Fibroblast of the conjunctiva (primary cell): ENCODE measurements at regions not wholly inside any gene's neighbourhood (a gene's known extent, or its start where the extent isn't known, plus 50 kb on each side); places are given as distances from the start of the nearest gene placed in this dataset.
A peak's percentile ranks its signal among the peaks of the same experiment; 100 is the strongest.
"Not testable (repeated sequence)": the region's sequence is repeated elsewhere in the genome, so short reads cannot be mapped to it uniquely, and the experiment has no call there.

Experiments used
- DNase-seq: peaks from one replicate; pipeline ENCODE4 v3.0.0-alpha.2; 2010; ENCODE audit warnings: low read depth

DNA sequence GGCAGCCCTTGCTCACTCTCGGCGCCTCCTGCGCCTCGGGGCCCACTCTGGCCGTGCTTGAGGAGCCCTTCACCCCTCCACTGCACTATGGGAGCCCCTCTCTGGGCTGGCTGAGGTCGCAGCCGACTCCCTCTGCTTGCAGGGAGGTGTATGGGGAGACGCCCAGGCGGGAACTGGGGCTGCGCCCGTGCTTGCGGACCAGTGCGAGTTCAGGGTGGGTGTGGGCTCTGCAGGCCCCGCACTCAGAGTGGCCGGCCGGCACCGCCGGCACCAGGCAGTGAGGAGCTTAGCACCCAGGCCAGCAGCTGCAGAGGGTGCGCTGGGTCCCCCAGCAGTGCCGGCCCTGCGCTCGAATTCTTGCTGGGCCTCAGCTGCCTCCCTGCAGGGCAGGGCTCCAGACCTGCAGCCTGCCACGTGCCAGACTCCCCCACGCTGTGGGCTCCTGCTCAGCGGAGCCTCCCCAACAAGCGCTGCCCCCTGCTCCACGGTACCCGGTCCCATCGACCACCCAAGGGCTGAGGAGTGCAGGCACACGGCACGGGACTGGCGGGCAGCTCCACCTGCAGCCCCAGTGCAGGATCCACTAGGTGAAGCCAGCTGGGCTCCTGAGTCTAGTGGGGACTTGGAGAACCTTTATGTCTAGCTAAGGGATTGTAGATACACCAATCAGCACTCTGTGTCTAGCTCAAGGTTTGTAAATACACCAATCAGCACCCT is 54.0 kb upstream of the WWC2 start:
- DNase-seq: not testable (repeated sequence)

DNA sequence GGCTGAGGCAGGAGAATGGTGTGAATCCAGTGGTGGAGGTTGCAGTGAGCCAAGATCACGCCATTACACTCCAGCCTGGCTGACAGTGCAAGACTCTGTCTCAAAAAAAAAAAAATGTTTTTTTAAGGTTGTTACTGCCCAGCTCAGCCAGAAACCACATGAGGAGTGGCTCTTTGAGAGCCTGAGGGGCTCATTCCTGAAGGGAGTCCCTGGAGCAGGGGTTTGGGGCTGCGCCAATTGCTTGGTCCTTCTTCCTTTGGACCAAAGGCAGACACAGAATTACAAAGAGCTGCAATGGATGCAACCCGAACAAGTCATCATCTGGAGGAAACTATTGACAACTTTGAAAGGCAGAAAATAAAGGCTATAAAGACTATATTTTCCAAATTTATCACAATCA is 60.6 kb upstream of the WWC2 start:
- no peak for DNase-seq

DNA sequence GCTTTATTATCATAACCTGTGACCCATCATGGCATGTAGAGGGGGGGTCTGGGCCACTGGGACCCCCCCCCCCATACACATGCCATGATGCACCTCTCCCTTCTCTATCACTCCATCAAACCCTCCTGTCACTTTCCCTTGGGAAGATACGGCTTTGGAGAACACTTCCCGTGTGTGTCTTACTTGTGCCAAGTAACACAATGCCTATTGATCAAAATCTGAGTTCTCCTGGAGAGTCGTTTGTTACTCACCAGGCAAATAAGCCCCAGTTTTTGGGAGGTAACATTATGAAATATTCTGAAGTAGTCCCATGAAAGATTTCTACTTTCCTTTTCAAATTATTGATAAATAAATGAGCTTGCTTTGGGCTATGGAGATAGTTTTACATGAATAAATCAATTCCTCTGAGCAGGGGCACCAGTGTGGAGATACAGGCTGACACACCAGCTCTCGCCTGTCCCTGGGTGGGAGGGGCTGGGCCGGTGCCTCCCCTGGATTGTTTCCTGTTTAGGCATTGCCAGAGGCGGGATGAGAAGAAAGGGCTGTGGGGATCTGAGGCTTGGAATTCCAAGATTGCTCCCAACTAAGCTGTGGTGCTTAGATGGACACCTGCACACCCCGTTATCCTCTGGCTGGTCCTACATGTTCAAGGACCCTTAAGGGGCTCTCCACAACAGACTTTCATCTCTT is 63.2 kb upstream of the WWC2 start:
- DNase-seq: no peak

DNA sequence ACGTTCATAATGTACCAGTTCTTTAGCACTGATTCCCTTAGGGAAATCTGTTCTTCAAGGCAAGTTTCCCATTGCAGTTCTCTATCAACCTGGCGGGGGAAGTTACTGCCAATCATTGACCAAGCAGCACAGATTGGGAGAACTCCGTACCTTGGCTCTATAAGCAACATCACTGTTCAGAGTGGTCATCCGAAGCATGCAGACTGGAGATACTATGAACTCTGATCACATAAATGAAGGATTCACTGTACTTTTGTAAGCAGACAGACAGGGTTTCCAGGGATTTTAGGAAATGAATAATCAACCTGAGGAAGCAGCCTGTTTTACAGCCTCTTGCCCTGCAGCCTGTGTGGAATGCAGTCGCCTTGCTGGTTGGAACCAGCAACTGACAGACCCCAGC is 63.8 kb upstream of the WWC2 start:
- no peak for DNase-seq

DNA sequence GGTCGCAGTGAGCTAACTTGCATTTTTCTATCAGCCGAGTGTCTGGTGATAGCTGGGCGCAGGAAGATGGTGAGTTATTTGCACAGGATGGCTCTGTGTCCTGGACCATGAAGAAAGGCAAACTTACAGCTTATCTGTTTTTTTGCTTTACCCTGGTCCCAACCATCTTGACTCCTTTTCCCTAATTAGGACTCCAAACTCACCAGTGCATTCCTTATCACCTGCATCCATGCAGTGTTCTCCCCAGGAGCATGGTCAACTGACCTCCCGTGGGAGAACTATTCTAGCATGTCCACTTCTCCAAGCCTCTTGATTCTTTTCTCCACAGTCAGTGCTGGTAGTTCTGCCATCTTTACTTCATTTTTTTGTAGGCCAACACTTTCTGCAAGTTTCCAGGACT is 68.2 kb upstream of the WWC2 start:
- DNase-seq: no peak

DNA sequence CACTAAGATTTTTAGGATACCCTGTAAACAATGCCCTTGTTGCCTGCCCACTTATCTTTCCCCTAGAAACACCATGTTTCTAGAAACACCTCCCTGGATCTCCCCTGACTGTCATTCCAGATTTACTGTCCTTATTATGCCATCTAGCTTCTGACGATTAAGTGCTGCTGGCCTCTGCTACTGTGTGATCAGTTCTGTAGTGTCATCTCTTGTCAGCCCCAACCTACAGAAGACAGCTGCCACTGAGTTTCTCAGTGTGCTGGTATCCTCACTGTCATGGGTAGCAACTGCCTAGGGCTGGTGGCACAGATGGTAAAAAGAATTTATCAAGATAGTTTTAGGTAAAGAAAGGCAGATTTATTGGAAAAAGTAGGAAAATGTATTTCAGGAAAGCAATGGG is 68.7 kb upstream of the WWC2 start:
- DNase-seq: no peak

DNA sequence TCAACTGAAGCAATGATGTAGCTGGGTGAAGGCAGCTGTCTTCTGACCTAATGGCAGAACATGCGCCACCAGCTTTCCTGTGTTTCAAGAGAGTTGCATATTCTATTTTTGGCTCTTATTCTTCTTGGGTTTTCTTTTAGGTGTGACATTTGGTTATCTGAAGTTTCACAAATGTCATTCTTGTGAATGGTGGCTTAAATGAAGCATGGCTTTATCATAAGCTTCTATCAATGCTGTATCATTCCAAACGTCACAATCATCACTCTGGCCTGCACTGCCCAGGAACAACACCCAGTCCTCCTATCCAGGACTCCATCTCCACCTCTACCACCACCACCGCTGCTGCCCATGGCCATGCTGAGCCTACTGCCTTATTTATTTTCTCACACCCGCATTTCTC is 69.7 kb upstream of the WWC2 start:
- no peak for DNase-seq

DNA sequence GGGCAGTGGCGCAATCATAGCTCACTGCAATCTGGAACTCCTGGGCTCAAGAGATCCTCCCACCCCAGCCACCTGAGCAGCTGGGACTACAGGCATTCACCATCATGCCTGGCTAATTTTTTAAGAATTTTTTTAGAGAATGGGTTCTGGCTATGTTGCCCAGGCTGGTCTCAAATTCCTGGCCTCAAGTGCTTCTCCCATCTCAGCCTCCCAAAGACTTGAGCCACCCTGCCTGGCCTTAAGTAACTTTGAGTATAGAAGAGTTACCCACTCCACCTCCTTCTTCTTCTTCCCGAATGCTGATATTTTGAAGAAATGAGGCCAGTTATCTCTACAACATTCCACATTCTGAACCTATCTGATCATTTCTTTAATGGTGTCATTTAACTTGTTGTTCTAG is 72.4 kb upstream of the WWC2 start:
- DNase-seq: no peak

DNA sequence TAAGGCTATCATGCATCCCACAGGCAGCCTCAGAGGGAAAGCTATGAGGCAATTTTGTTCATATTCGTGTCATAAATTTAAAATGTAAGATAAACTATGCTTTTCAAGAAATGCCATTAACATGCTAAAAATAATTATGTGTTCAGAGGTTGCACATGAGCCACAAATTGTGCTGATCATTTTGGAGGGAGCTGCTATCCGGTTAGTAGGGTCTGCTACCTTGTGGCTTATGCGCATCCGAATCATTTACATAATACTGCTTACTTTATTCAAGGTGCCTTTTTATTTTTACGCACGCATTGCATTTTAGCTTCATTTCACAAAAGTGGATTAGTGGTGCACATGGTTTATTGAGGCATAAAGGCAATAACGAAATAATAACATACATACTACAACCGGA is 76.4 kb upstream of the WWC2 start:
- no peak for DNase-seq

DNA sequence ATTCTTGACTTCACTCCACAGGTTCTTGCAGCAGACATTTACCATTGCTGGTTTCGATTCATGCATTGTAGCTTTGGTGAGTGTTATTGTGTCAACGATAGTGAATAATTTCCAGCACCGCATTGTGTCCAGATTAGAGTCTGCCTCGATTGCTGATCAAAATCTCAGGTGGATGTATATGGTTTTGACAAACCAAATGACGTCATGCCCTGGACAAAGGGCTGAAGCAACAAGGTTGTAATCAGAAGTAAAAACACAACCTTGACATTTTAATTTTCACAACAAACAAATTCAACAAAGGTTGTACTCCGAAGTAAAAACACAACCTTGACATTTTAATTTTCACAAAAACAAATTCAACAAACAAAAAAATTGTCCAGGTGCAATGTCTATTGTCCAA is 81.1 kb upstream of the WWC2 start:
- DNase-seq: no peak

DNA sequence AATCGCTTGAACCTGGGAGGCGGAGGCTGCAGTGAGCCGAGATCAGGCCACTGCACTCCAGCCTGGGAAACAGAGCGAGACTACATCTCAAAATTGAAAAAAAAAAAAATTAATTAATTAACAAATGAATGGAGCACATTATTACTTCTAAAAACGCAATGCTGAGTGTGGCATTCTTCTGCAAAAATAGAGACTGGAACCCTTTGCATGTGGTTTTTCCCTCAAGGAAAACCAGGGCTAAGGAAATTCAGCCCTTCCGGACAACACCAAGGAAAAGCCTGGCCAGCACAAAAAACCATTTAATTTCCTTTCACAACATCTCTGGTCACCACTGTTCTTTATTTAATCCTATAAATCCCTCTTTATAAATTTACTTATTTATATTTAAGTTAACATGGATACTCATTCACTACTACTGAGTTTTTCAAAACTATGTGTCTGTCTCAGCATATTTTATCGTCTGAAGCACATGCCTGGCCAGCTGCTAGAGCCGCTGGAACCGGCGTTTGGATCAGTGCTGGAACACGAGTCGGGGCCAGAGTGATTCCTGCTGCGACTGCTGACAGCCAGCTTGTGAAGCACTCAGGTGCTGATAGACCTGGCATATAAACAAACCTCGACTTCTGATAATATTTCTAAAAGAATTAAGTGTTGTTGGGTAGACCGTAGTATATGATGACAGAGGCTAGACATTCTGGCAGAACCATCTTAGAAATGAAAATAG is 84.5 kb upstream of the WWC2 start:
- no peak for DNase-seq

DNA sequence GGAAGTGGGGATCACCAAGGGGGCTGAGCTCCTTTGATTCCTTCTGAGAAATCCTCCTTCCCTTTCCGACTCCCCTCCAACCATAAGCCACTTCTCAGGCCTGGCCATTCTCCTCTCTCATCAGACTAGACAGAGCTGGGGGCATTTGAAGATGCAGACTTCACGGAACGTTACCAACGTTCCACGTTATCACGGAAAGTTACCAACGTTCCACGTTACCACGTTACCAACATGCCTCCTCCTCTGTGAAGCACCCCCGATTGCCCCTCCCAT is 85.4 kb upstream of the WWC2 start:
- DNase-seq: no peak

DNA sequence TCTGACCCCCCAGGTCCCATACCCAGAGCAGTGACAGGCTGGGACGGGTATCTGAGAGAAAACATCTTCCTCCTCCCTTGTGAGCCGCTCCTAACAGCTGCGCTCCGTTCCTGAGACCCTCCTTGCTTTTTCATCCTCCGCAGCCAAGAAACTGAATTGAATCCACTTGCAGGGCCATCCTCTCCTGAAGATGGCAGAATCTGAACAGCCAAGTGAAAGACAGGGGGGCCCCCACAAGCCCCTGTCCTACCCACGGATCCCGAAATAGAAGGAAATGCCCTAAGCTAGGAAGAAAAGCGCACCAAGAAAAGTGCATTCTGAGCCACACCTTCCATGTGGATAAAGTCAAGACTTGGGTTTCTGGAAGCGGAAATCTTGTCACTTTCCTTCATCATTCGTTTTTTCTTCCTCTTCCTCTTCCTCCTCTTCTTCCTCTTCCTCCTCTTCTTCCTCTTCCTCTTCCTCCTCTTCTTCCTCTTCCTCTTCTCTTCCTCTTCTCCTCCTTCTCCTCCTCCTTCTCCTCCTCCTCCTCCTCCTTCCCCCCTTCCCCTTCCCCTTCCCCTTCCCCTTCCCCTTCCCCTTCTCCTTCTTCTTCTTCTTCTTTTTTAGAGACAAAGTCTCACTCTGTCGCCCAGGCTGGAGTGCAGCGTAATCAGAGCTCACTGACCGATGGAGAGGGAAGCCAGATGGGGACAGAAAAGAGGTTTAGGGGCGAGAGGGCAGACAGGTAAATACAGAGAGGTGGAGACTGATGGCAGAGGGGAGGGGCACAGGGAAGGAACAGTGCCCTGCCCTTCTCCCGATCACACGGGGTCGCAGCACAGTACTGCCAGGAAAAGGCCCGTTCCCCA is 86.0 kb upstream of the WWC2 start:
- DNase-seq: no peak

DNA sequence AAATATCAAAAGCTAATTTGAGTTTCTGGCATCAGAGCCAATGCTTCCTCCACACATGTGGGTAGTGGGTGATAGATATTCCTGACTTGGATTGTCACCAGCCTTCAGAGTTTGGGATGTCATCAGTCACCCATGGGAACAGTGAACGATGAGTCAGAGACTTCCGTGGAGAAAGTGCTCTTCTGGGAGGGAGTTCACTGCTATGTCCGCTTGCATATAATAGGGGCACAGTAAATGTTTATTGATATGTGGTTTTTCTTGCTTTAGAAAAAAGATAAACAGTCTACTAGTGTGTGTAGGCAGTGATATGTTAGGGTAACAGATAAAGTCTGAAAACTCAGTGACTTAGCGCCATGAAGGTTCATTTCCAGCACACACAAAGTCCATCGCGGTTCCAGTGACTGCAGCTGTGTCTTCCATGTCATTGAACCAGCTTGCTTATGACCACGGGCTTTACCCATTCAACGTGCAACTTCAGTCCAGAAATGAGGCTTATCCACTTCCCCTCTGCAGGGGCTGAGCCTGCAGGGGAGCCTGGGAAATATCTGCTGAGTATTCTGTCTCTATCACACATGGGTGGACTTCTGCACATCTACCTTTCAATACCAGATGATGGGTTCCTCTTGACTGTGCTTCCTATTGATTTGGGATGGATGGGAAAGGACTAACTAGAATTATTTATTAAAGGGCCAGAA is 87.7 kb upstream of the WWC2 start:
- no peak for DNase-seq

DNA sequence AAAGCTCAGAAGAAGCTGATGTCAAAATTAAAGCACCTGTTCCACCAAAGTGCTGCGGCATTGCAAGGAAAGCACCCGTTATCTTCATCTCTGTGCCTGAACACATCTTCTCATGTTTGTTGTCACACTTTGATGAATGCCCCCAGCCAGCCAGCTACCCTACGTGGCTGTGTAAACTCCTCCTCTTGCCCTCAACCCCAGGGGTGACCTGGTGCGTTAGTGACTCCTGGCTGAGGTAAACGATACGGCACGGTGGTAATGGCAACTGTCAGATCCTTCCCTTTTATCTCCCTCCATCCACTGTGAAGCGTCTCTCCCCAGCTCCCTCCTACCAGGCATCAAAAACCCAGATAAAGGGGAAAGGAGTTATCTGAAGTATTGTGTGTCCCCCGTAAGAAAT is 90.6 kb upstream of the WWC2 start:
- DNase-seq: no peak

DNA sequence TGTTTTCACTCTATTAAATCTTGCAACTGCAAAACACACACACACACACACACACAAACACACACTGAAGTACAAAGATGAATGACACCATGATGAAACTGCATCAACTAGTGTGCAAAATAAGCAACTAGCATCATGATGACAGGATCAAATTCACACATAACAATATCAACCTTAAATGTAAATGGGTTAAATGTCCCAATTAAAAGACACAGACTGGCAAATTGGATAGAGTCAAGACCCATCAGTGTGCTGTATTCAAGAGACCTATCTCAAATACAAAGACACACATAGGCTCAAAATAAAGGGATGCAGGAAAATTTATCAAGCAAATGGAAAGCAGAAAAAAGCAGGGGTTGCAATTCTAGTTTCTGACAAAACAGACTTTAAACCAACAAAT is 87.2 kb upstream of the DCTD start:
- not testable (repeated sequence) for DNase-seq

DNA sequence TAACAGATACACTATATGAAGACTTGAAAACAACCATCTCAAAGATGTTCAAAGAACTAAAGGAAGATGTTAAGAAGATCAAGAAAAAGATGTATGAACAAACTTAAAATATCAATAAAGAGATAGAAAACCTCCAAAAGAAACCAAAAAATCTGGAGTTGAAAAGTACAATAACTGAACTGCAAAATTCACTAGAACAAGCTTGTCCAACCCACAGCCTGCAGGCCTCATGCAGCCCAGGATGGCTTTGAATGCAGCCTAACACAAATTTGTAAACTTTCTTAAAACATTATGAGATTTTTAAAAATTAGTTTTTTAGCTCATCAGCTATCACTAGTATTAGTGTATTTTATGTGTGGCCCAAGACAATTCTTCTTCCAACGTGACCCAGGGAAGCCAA is 77.0 kb upstream of the DCTD start:
- DNase-seq: no peak

DNA sequence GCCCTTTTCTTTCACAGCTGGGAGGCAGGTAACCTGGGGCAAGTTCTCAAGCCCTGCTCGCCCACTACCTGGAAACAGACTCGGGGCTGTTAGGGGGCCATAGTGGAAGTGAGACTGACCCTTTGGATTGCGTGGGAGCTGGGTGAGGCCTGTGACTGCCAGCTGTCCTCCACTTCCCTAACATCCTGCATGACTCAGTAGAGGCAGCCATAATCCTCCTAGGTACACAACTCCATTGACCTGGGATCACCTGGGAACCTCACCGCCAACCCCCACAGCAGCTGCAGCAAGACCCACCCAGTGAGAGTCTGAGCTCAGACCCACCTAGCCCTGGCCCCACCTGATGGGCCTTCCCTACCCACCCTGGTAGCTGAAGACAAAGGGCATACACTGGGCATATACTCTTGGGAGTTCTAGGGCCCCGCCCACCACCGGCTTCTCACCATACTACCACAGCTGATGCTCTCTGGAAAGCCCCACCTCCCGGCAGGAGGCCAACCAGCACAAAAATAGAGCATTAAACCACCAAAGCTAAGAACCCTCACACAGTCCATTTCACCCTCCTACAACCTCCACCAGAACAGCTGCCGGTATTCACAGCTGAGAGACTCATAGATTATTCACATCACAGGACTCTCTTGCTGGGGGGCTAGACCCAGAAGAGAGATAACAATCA is 61.1 kb upstream of the DCTD start:
- DNase-seq: no peak

DNA sequence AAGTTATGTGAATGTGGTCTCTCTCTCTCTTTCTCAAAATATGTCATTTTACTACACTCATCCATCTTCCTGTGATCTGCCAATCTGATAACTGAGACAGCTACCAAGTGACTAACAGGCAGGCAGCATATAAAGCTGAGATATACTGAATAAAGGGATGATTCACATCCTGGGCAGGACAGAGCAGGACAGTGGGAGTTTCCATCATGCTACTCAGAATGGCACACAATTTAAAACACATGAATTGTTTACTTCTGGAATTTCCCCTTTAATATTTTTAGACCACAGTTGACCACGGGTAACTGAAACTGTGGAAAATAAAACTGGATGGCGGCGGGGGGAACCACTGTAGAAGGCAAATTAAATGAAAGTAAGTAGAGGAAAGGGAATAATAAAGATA is 58.6 kb upstream of the DCTD start:
- peak; percentile 43 for DNase-seq

DNA sequence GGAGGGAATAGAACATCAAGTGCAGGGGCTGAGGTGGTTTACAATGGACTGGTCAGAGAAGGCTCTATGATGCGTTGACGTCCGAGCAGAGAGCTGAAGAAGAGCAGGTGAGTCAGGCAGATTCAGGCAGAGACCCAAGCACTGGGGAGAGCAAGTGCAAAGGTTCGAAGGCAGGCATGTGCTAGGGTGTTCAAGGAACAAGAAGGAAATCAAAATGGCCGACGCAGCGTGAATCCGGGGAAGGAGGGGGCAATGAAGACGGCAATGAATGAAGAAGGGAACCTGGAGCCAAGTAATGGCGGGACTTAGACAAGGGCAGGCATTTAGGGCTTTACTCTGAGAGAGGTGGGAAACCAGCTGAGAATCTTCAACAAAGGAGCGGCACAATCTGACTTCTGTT is 56.8 kb upstream of the DCTD start:
- DNase-seq: no peak

DNA sequence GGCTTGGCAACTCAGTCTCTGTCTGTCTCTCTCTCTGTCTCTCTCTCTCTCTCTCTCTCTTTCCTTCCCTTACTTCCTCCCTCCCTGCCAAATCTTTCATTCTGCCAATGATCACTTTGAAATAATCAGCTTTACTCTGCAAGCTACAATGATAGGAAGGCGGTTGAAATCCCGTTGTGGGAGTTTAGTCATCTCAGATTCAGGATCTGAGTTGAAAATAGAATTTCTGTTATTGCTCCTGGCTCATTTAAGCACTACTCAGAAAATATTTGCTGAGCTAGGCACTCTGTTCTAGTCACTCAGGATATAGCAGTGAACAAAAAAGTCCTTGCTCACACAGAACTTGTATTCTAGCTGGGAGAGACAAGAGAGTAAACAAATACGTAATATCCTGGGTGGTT is 56.3 kb upstream of the DCTD start:
- no peak for DNase-seq

DNA sequence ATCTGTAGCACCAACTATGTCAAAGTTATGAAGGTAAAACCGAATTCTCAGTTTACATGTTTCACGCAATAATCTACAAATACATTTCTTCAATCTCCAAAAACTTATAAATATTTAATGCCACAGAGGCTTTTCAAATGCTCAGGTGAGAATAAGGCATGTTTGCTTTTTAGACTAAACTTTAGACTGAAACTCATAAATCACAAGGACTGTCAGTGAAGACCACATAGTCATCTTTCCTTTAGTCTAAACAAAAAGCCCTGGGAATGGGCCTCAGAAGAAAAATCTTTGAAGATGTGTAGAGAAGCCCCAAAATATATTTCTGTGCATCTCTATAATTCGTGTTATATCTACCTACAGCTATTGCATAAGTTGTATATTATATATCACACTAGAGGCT is 54.5 kb upstream of the DCTD start:
- DNase-seq: no peak
